HCT116 (cell line): ENCODE measurements at regions not wholly inside any gene's neighbourhood (a gene's known extent, or its start where the extent isn't known, plus 50 kb on each side); places are given as distances from the start of the nearest gene placed in this dataset.

Source experiments
- ATAC-seq: fragments of 200-7000 bp; cut with Tn5 transposase; 2 replicates; pipeline ENCODE4 v1.9.1; 2020; ENCODE audit warnings: mild to moderate bottlenecking, moderate library complexity
- BruUV-seq: library from RNA; stranded (reverse); fragments of 400-500 nt; replicated peaks from 2 replicates; lab custom pipeline; 2021; lab: Mats Ljungman, UMichigan
- CTCF ChIA-PET: fragments of 300-600 bp; sonication (Branson Sonifier 250); formaldehyde crosslinking; loops from one replicate; lab custom pipeline; 2021; ENCODE audit warnings: antibody characterized with exemption; lab: Charles Lee
- POLR2A ChIA-PET: fragments of 300-600, 350-600 bp; sonication (Branson Sonifier 250); formaldehyde crosslinking; loops from one replicate; lab custom pipeline; 2021; ENCODE audit warnings: antibody characterized with exemption; lab: Charles Lee
- RAD21 ChIA-PET, 2 experiments: fragments of 300-600 bp; sonication (Branson Sonifier 250); formaldehyde crosslinking; loops; one replicate each; lab custom pipeline; 2023; ENCODE audit warnings: low total read pairs in 2 of 2; ENCODE audit not compliant: uncharacterized antibody in 2 of 2, unreplicated experiment in 2 of 2, low non-redundant PET in 1 of 2; lab: Charles Lee
- DNase-seq: peaks from one replicate; pipeline ENCODE4 v3.0.0-alpha.2; 2010; ENCODE audit warnings: low read depth, low spot score
- H2AFZ ChIP-seq: fragments of 200-600 bp; shearing (Covaris generic), sonication (generic); 2 replicates; pipeline ENCODE4 v1.6.1; 2017; ENCODE audit warnings: low read depth, mixed run types, mixed read lengths, antibody characterized with exemption, low read length; ENCODE audit not compliant: poor library complexity, severe bottlenecking
- H3K27ac ChIP-seq: 2 replicates; pipeline ENCODE4 v1.5.1; 2012; ENCODE audit warnings: low read depth, low read length
- H3K27me3 ChIP-seq: fragments of 200-600 bp; sonication (generic); 2 replicates; pipeline ENCODE4 v1.6.1; 2016; ENCODE audit warnings: mixed run types, low read length, mixed read lengths; ENCODE audit not compliant: insufficient read depth
- H3K36me3 ChIP-seq, 2 experiments: fragments of 200-500 bp in 1 of 2; fragments of 200-600 bp in 1 of 2; sonication (Bioruptor generic) in 1 of 2; sonication (generic) in 1 of 2; 2 replicates each; pipeline versions ENCODE4 v1.5.1 to v1.6.1; 2014 to 2016; ENCODE audit warnings: low read length in 2 of 2, inconsistent platforms in 1 of 2, mixed read lengths in 1 of 2, mixed run types in 1 of 2; ENCODE audit not compliant: insufficient read depth in 2 of 2, control insufficient read depth in 1 of 2
- H3K4me1 ChIP-seq, 2 experiments: fragments of 200-600 bp in 1 of 2; sonication (generic) in 1 of 2; 2 replicates each; pipeline versions ENCODE4 v1.5.1 to v1.6.1; 2012 to 2017; ENCODE audit warnings: low read length in 2 of 2, inconsistent platforms in 1 of 2, mild to moderate bottlenecking in 1 of 2, mixed read lengths in 1 of 2, mixed run types in 1 of 2, moderate library complexity in 1 of 2; ENCODE audit not compliant: insufficient read depth in 2 of 2, control insufficient read depth in 1 of 2
- H3K4me2 ChIP-seq: fragments of 200-600 bp; sonication (generic); 2 replicates; pipeline ENCODE4 v1.6.1; 2017; ENCODE audit warnings: mixed run types, low read length, mixed read lengths
- H3K4me3 ChIP-seq, 2 experiments: fragments of 200-600 bp in 1 of 2; sonication (generic) in 1 of 2; replicated peaks in 1 of 2; 2 replicates each; pipeline ENCODE4 v1.5.1; 2011 to 2016; ENCODE audit warnings: low read length in 2 of 2, control low read depth in 1 of 2, low read depth in 1 of 2, mild to moderate bottlenecking in 1 of 2, mixed read lengths in 1 of 2, mixed run types in 1 of 2
- H3K79me2 ChIP-seq: fragments of 200-600 bp; sonication (generic); 2 replicates; pipeline ENCODE4 v1.6.1; 2017; ENCODE audit warnings: mild to moderate bottlenecking, mixed run types, low read length, moderate library complexity, mixed read lengths; ENCODE audit not compliant: insufficient read depth
- H3K9ac ChIP-seq: fragments of 200-600 bp; sonication (generic); 2 replicates; pipeline ENCODE4 v1.6.1; 2016; ENCODE audit warnings: low read length, mixed read lengths
- H3K9me2 ChIP-seq: fragments of 200-600 bp; sonication (generic), shearing (Covaris generic); 2 replicates; pipeline ENCODE4 v1.6.1; 2017; ENCODE audit warnings: mixed run types, mild to moderate bottlenecking, moderate library complexity; ENCODE audit not compliant: insufficient read depth
- H3K9me3 ChIP-seq, 2 experiments: fragments of 200-500 bp in 1 of 2; fragments of 200-600 bp in 1 of 2; sonication (Bioruptor generic) in 1 of 2; sonication (generic) in 1 of 2; 2 replicates each; pipeline ENCODE4 v1.6.1; 2014 to 2017; ENCODE audit warnings: low read length in 2 of 2, mixed read lengths in 2 of 2, inconsistent platforms in 1 of 2, low read depth in 1 of 2, mild to moderate bottlenecking in 1 of 2, mixed run types in 1 of 2, moderate library complexity in 1 of 2; ENCODE audit not compliant: control insufficient read depth in 1 of 2, insufficient read depth in 1 of 2
- H4K20me1 ChIP-seq: fragments of 200-600 bp; sonication (generic), shearing (Covaris generic); 2 replicates; pipeline ENCODE4 v1.6.1; 2017; ENCODE audit warnings: mixed run types, mild to moderate bottlenecking, moderate library complexity; ENCODE audit not compliant: insufficient read depth
- ATF3 ChIP-seq: IDR thresholded peaks from 2 replicates; pipeline ENCODE4 v1.6.1; 2012
- CBX3 ChIP-seq: IDR thresholded peaks from 2 replicates; pipeline ENCODE4 v1.6.1; 2012; ENCODE audit warnings: low read depth
- CEBPB ChIP-seq: IDR thresholded peaks from 2 replicates; pipeline ENCODE4 v1.6.1; 2012; ENCODE audit warnings: low read depth
- CTCF ChIP-seq, 3 experiments: fragments of 200-600 bp in 1 of 3; sonication (generic) in 1 of 3; IDR thresholded peaks in 2 of 3; conservative IDR thresholded peaks in 1 of 3; 2 replicates each; pipeline ENCODE4 v1.5.1; 2012 to 2017; ENCODE audit warnings: low read depth in 2 of 3, low read length in 2 of 3, antibody characterized with exemption in 1 of 3, borderline replicate concordance in 1 of 3, control low read depth in 1 of 3, mild to moderate bottlenecking in 1 of 3, mixed read lengths in 1 of 3, mixed run types in 1 of 3, moderate library complexity in 1 of 3; ENCODE audit not compliant: insufficient read depth in 1 of 3
- EGR1 ChIP-seq: IDR thresholded peaks from 2 replicates; pipeline ENCODE4 v1.6.1; 2012; ENCODE audit warnings: low read depth
- ELF1 ChIP-seq: IDR thresholded peaks from 2 replicates; pipeline ENCODE4 v1.6.1; 2012; ENCODE audit warnings: low read depth, borderline replicate concordance
- EZH2 ChIP-seq: fragments of 200-600 bp; sonication (generic); IDR thresholded peaks from 2 replicates; pipeline ENCODE4 v1.6.1; 2017; ENCODE audit warnings: antibody characterized with exemption, mixed run types
- EZH2phosphoT487 ChIP-seq: fragments of 200-600 bp; IDR thresholded peaks from 2 replicates; pipeline ENCODE4 v1.6.1; 2018; ENCODE audit warnings: antibody characterized with exemption, borderline replicate concordance
- JUND ChIP-seq: IDR thresholded peaks from 2 replicates; pipeline ENCODE4 v1.6.1; 2012
- MAX ChIP-seq: IDR thresholded peaks from 2 replicates; pipeline ENCODE4 v1.6.1; 2012
- POLR2AphosphoS5 ChIP-seq: IDR thresholded peaks from 2 replicates; pipeline ENCODE4 v1.6.1; 2011; ENCODE audit warnings: mild to moderate bottlenecking, low read depth, low read length, moderate library complexity
- RAD21 ChIP-seq: IDR thresholded peaks from 2 replicates; pipeline ENCODE4 v1.6.1; 2012; ENCODE audit warnings: low read depth, mild to moderate bottlenecking
- SIN3A ChIP-seq: IDR thresholded peaks from 2 replicates; pipeline ENCODE4 v1.6.1; 2012; ENCODE audit warnings: low read depth
- SRF ChIP-seq: IDR thresholded peaks from 2 replicates; pipeline ENCODE4 v1.6.1; 2012; ENCODE audit warnings: low read depth
- TCF7L2 ChIP-seq: IDR thresholded peaks from 2 replicates; pipeline ENCODE4 v1.7.0; 2011; ENCODE audit warnings: borderline replicate concordance, inconsistent platforms; ENCODE audit not compliant: insufficient read depth, insufficient read length; ENCODE audit errors: extremely low read depth
- YY1 ChIP-seq: IDR thresholded peaks from 2 replicates; pipeline ENCODE4 v1.6.1; 2011; ENCODE audit warnings: low read length, low read depth, moderate library complexity, mild to moderate bottlenecking; ENCODE audit not compliant: insufficient replicate concordance; ENCODE audit errors: extremely low read depth
- ZNF274 ChIP-seq: fragments of 200-500 bp; sonication (Bioruptor generic); IDR thresholded peaks from 2 replicates; pipeline ENCODE4 v1.6.1; 2014; ENCODE audit warnings: mild to moderate bottlenecking, low read depth, low read length, inconsistent platforms
- intact Hi-C: fragments of 100-400 bp; cut with micrococcal nuclease; formaldehyde crosslinking; loops from 2 replicates; pipeline ENCODE4 v1.10.0; 2022
- TF ChIP-seq, protein P1 (sequence below): IDR thresholded peaks from 2 replicates; pipeline ENCODE4 v1.6.1; 2011; ENCODE audit warnings: mild to moderate bottlenecking, low read length, moderate library complexity; ENCODE audit not compliant: insufficient replicate concordance; ENCODE audit errors: extremely low read depth

DNA sequence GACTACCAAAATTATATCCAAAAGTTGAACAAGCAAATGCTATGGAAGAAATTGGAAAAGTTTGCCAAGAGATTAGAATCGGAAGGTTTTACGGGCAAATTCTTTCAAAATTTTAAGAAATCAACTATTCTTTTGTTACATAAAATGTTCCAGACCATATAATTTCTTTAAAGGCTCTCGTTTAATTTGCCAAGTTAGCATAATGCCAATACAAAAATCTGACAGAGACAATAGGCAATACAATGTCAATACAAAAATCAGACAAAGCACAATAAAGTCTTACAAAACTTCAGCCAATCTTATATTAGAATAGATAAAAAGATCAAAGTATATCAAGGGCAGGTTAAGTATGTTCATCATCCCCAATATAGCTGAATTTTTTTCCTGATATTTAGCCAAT lies 224.2 kb downstream of the BCL11A start:
- CTCF ChIA-PET, result no interaction called here

DNA sequence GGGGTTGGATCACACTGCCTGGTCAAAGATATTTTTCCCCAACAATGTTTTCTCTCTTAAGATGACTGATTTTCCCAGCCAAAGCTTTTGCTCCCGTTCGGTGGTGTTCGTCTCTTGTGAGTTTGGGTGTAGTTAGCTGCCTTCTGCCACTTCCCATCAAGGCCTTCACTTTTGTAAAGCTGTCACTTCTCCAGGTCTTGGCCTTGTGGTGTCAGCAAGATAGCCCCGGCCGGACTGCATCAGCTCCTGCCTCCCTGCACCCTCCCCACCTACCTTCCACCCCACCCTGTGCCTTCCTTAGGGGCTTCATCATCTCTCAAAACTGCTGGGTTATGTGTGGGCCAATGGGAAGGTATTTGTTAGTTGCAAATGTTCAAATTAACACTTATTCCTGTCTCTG lies 228.9 kb downstream of the BCL11A start:
- intact Hi-C loops, result no loop called here
- POLR2A ChIA-PET, result no interaction called here
- no peak for DNase-seq
- TF ChIP-seq TCF7L2 (no peak), ZNF274 (no peak), MAX (no peak), EZH2 (no peak), EZH2phosphoT487 (no peak), YY1 (no peak), CEBPB (no peak), CTCF (IDR thresholded peaks at IDR 0.05 in 2 of 3, conservative IDR thresholded peaks at IDR 0.05 in 1 of 3; ENCODE audit: borderline replicate concordance in 1 of 3, insufficient read depth in 1 of 3, low read depth in 2 of 3, low read length in 2 of 3) (no peak), SRF (no peak), ATF3 (no peak)
- TF ChIP-seq, protein P1, sequence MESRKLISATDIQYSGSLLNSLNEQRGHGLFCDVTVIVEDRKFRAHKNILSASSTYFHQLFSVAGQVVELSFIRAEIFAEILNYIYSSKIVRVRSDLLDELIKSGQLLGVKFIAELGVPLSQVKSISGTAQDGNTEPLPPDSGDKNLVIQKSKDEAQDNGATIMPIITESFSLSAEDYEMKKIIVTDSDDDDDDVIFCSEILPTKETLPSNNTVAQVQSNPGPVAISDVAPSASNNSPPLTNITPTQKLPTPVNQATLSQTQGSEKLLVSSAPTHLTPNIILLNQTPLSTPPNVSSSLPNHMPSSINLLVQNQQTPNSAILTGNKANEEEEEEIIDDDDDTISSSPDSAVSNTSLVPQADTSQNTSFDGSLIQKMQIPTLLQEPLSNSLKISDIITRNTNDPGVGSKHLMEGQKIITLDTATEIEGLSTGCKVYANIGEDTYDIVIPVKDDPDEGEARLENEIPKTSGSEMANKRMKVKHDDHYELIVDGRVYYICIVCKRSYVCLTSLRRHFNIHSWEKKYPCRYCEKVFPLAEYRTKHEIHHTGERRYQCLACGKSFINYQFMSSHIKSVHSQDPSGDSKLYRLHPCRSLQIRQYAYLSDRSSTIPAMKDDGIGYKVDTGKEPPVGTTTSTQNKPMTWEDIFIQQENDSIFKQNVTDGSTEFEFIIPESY, result no peak

More for the DNA sequence above, 224.2 kb downstream of the BCL11A start:
- TF ChIP-seq CEBPB (no peak), SRF (no peak), CBX3 (no peak), SIN3A (no peak), MAX (no peak), POLR2AphosphoS5 (no peak), EGR1 (no peak), YY1 (no peak), RAD21 (no peak), ELF1 (no peak), EZH2 (no peak), JUND (no peak)
- RAD21 ChIA-PET, result no interaction called here
- intact Hi-C loops, result no loop called here
- no peak overlapping the region for H3K9ac ChIP-seq
- H3K36me3 ChIP-seq, result no peaks in the 10 kb centered on the region
- DNase-seq (no peak), ATAC-seq (no peak)
- no peaks in the 10 kb centered on the region for H3K4me1 ChIP-seq
- H3K27me3 ChIP-seq, result peaks cover 11% of the 10 kb centered on the region; the same call in 1 of the 2 replicates
- H3K79me2 ChIP-seq, result no peaks in the 10 kb centered on the region
- no peaks in the 10 kb centered on the region for H3K9me3 ChIP-seq
- no peaks in the 10 kb centered on the region for H3K9me2 ChIP-seq
- H3K27ac ChIP-seq, result no peak overlapping the region
- H2AFZ ChIP-seq, result no peak overlapping the region
- no peaks in the 10 kb centered on the region for H4K20me1 ChIP-seq
- no TSS peak for BruUV-seq
- POLR2A ChIA-PET, result no interaction called here
- H3K4me2 ChIP-seq, result no peak overlapping the region
- H3K4me3 ChIP-seq, result no peak overlapping the region

More for the DNA sequence above, 228.9 kb downstream of the BCL11A start:
- BruUV-seq, result no TSS peak
- Histone ChIP-seq H3K9me3 (no peaks in the 10 kb centered on the region), H3K9ac (no peak overlapping the region), H4K20me1 (no peaks in the 10 kb centered on the region), H3K9me2 (no peaks in the 10 kb centered on the region), H3K36me3 (no peaks in the 10 kb centered on the region), H3K27ac (no peak overlapping the region), H3K27me3 (peaks cover 29% of the 10 kb centered on the region), H2AFZ (no peak overlapping the region), H3K4me2 (no peak overlapping the region), H3K4me3 (no peak overlapping the region), H3K79me2 (no peaks in the 10 kb centered on the region), H3K4me1 (no peaks in the 10 kb centered on the region)
- no peak for ATAC-seq
- ChIA-PET RAD21 (no interaction called here), CTCF (no interaction called here)
